Stimulated activated CD4-positive, alpha-beta T cell treated with anti-CD3 and anti-CD28 coated beads, Interleukin-2, amount 100 ng/mL, for 48 hours (primary cell): ENCODE measurements at regions not wholly inside any gene's neighbourhood (a gene's known extent, or its start where the extent isn't known, plus 50 kb on each side); places are given as distances from the start of the nearest gene placed in this dataset.
"Not testable (repeated sequence)": the region's sequence is repeated elsewhere in the genome, so short reads cannot be mapped to it uniquely, and the experiment has no call there.

Source experiments
- DNase-seq, 2 donors: peaks; one replicate each; pipeline ENCODE4 v3.0.0-alpha.2; 2020

GRCh38 chr14:83660597-83660996 lies 1869.3 kb upstream of the FLRT2 start:
- DNase-seq = no peak

GRCh38 chr14:83664389-83664788 lies 1865.6 kb upstream of the FLRT2 start:
- DNase-seq = no peak

- no peak for DNase-seq
Measured at GRCh38 chr14:83689265-83689664, 1840.7 kb upstream of the FLRT2 start.

- DNase-seq = no peak
Measured at GRCh38 chr14:83697099-83697498, 1832.8 kb upstream of the FLRT2 start.

GRCh38 chr14:83702619-83703018 lies 1827.3 kb upstream of the FLRT2 start:
- no peak for DNase-seq

GRCh38 chr14:83706231-83706954 lies 1823.6 kb upstream of the FLRT2 start:
- DNase-seq = no peak

- no peak for DNase-seq
Measured at GRCh38 chr14:83707056-83707455, 1822.9 kb upstream of the FLRT2 start.

GRCh38 chr14:83709116-83709515 lies 1820.8 kb upstream of the FLRT2 start:
- DNase-seq = no peak

GRCh38 chr14:83711046-83711445 lies 1818.9 kb upstream of the FLRT2 start:
- DNase-seq = no peak

- no peak for DNase-seq
Measured at GRCh38 chr14:83712418-83713129, 1817.4 kb upstream of the FLRT2 start.

- no peak for DNase-seq
Measured at GRCh38 chr14:83713732-83714131, 1816.2 kb upstream of the FLRT2 start.

GRCh38 chr14:83714151-83714550 lies 1815.8 kb upstream of the FLRT2 start:
- no peak for DNase-seq

GRCh38 chr14:83719435-83719834 lies 1810.5 kb upstream of the FLRT2 start:
- DNase-seq = not testable (repeated sequence)

- DNase-seq = no peak
Measured at GRCh38 chr14:83733670-83734069, 1796.3 kb upstream of the FLRT2 start.

GRCh38 chr14:83734431-83734830 lies 1795.5 kb upstream of the FLRT2 start:
- no peak for DNase-seq

GRCh38 chr14:83741269-83741668 lies 1788.7 kb upstream of the FLRT2 start:
- no peak for DNase-seq

- no peak for DNase-seq
Measured at GRCh38 chr14:83744224-83744623, 1785.7 kb upstream of the FLRT2 start.

GRCh38 chr14:83744891-83745290 lies 1785.1 kb upstream of the FLRT2 start:
- no peak for DNase-seq

- DNase-seq = no peak
Measured at GRCh38 chr14:83746336-83746735, 1783.6 kb upstream of the FLRT2 start.

GRCh38 chr14:83757916-83758315 lies 1772.0 kb upstream of the FLRT2 start:
- no peak for DNase-seq

- DNase-seq = no peak
Measured at GRCh38 chr14:83764656-83765599, 1765.0 kb upstream of the FLRT2 start.

GRCh38 chr14:83777516-83777915 lies 1752.4 kb upstream of the FLRT2 start:
- no peak for DNase-seq

GRCh38 chr14:83779266-83779665 lies 1750.7 kb upstream of the FLRT2 start:
- DNase-seq = no peak
